ENCODE measurements at regions not wholly inside any gene's neighbourhood (a gene's known extent, or its start where the extent isn't known, plus 50 kb on each side); places are given as distances from the start of the nearest gene placed in this dataset.

DNA sequence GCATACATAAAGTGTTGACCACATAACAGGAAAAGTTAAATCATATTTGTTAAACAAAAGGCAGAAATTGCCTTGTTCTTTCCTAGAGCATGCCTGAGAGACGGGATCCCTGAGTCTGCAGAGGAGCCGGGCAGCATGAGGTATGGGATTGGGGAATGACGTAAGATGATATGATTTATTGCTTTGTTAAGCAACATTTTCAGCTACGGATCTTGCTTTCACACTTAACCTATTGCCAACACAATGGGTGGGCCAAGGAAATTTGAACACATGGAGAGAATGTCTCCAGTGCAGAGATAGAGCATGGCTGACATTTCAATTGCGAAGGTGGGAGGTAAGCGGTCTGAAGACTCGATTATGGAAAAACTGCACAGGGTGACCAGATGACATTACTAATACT, 76.7 kb downstream of the EMX2 start:
- Mint-ChIP-seq H3K4me3 (no peak overlapping the region), H3K9me3 (no peaks in the 10 kb centered on the region), H3K36me3 (ENCODE audit: low read depth) (no peaks in the 10 kb centered on the region), H3K27ac (no peak overlapping the region), H3K27me3 (ENCODE audit: insufficient read depth, low read depth, poor library complexity) (peaks cover 2% of the 10 kb centered on the region), H3K4me1 (no peaks in the 10 kb centered on the region; the same call in 2 of the 3 replicates)
- Histone ChIP-seq H3K4me2 (no peak overlapping the region), H3K79me2 (replicated peaks; ENCODE audit: insufficient read depth) (no peaks in the 10 kb centered on the region), H2AFZ (no peak overlapping the region), H3K4me1 (ENCODE audit: insufficient read depth) (no peaks in the 10 kb centered on the region), H3K27me3 (ENCODE audit: insufficient read depth) (no peaks in the 10 kb centered on the region), H3K36me3 (ENCODE audit: insufficient read depth) (no peaks in the 10 kb centered on the region), H3F3A (replicated peaks; ENCODE audit: low read depth) (no peaks in the 10 kb centered on the region), H3K4me3 (no peak overlapping the region), H3K27ac (ENCODE audit: low read depth) (no peak overlapping the region), H4K20me1 (replicated peaks; ENCODE audit: insufficient read depth) (no peaks in the 10 kb centered on the region), H3K9me2 (ENCODE audit: insufficient read depth) (no peaks in the 10 kb centered on the region)
- TF ChIP-seq POLR2AphosphoS5 (IDR thresholded peaks at IDR 0.05; ENCODE audit: low read depth) (no peak), ZNF114 (CRISPR knock-in tag; IDR thresholded peaks at IDR 0.05) (no peak), CREB1 (CRISPR knock-in tag; IDR thresholded peaks at IDR 0.05; ENCODE audit: low read depth) (no peak), STAT1 (IDR thresholded peaks at IDR 0.05; ENCODE audit: unreplicated experiment) (no peak), JUNB (IDR thresholded peaks at IDR 0.05; ENCODE audit: unreplicated experiment) (no peak), ZNF331 (CRISPR knock-in tag; IDR thresholded peaks at IDR 0.05; ENCODE audit: low read depth) (no peak), EZH2phosphoT487 (IDR thresholded peaks at IDR 0.05; ENCODE audit: unreplicated experiment) (no peak), NANOG (IDR thresholded peaks at IDR 0.05; ENCODE audit: borderline replicate concordance) (no peak), EZH2 (IDR thresholded peaks at IDR 0.05; ENCODE audit: low read depth, unreplicated experiment) (no peak)
- TF ChIP-seq, protein P1, sequence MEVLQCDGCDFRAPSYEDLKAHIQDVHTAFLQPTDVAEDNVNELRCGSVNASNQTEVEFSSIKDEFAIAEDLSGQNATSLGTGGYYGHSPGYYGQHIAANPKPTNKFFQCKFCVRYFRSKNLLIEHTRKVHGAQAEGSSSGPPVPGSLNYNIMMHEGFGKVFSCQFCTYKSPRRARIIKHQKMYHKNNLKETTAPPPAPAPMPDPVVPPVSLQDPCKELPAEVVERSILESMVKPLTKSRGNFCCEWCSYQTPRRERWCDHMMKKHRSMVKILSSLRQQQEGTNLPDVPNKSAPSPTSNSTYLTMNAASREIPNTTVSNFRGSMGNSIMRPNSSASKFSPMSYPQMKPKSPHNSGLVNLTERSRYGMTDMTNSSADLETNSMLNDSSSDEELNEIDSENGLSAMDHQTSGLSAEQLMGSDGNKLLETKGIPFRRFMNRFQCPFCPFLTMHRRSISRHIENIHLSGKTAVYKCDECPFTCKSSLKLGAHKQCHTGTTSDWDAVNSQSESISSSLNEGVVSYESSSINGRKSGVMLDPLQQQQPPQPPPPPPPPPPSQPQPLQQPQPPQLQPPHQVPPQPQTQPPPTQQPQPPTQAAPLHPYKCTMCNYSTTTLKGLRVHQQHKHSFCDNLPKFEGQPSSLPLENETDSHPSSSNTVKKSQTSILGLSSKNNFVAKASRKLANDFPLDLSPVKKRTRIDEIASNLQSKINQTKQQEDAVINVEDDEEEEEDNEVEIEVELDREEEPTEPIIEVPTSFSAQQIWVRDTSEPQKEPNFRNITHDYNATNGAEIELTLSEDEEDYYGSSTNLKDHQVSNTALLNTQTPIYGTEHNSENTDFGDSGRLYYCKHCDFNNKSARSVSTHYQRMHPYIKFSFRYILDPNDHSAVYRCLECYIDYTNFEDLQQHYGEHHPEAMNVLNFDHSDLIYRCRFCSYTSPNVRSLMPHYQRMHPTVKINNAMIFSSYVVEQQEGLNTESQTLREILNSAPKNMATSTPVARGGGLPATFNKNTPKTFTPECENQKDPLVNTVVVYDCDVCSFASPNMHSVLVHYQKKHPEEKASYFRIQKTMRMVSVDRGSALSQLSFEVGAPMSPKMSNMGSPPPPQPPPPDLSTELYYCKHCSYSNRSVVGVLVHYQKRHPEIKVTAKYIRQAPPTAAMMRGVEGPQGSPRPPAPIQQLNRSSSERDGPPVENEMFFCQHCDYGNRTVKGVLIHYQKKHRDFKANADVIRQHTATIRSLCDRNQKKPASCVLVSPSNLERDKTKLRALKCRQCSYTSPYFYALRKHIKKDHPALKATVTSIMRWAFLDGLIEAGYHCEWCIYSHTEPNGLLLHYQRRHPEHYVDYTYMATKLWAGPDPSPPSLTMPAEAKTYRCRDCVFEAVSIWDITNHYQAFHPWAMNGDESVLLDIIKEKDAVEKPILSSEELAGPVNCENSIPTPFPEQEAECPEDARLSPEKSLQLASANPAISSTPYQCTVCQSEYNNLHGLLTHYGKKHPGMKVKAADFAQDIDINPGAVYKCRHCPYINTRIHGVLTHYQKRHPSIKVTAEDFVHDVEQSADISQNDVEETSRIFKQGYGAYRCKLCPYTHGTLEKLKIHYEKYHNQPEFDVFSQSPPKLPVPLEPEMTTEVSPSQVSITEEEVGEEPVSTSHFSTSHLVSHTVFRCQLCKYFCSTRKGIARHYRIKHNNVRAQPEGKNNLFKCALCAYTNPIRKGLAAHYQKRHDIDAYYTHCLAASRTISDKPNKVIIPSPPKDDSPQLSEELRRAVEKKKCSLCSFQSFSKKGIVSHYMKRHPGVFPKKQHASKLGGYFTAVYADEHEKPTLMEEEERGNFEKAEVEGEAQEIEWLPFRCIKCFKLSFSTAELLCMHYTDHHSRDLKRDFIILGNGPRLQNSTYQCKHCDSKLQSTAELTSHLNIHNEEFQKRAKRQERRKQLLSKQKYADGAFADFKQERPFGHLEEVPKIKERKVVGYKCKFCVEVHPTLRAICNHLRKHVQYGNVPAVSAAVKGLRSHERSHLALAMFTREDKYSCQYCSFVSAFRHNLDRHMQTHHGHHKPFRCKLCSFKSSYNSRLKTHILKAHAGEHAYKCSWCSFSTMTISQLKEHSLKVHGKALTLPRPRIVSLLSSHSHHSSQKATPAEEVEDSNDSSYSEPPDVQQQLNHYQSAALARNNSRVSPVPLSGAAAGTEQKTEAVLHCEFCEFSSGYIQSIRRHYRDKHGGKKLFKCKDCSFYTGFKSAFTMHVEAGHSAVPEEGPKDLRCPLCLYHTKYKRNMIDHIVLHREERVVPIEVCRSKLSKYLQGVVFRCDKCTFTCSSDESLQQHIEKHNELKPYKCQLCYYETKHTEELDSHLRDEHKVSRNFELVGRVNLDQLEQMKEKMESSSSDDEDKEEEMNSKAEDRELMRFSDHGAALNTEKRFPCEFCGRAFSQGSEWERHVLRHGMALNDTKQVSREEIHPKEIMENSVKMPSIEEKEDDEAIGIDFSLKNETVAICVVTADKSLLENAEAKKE (CRISPR knock-in tag; IDR thresholded peaks at IDR 0.05), result no peak
- TF ChIP-seq, protein P2, sequence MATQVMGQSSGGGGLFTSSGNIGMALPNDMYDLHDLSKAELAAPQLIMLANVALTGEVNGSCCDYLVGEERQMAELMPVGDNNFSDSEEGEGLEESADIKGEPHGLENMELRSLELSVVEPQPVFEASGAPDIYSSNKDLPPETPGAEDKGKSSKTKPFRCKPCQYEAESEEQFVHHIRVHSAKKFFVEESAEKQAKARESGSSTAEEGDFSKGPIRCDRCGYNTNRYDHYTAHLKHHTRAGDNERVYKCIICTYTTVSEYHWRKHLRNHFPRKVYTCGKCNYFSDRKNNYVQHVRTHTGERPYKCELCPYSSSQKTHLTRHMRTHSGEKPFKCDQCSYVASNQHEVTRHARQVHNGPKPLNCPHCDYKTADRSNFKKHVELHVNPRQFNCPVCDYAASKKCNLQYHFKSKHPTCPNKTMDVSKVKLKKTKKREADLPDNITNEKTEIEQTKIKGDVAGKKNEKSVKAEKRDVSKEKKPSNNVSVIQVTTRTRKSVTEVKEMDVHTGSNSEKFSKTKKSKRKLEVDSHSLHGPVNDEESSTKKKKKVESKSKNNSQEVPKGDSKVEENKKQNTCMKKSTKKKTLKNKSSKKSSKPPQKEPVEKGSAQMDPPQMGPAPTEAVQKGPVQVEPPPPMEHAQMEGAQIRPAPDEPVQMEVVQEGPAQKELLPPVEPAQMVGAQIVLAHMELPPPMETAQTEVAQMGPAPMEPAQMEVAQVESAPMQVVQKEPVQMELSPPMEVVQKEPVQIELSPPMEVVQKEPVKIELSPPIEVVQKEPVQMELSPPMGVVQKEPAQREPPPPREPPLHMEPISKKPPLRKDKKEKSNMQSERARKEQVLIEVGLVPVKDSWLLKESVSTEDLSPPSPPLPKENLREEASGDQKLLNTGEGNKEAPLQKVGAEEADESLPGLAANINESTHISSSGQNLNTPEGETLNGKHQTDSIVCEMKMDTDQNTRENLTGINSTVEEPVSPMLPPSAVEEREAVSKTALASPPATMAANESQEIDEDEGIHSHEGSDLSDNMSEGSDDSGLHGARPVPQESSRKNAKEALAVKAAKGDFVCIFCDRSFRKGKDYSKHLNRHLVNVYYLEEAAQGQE (IDR thresholded peaks at IDR 0.05; ENCODE audit: unreplicated experiment), result no peak
- TF ChIP-seq, protein P3, sequence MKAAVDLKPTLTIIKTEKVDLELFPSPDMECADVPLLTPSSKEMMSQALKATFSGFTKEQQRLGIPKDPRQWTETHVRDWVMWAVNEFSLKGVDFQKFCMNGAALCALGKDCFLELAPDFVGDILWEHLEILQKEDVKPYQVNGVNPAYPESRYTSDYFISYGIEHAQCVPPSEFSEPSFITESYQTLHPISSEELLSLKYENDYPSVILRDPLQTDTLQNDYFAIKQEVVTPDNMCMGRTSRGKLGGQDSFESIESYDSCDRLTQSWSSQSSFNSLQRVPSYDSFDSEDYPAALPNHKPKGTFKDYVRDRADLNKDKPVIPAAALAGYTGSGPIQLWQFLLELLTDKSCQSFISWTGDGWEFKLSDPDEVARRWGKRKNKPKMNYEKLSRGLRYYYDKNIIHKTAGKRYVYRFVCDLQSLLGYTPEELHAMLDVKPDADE (IDR thresholded peaks at IDR 0.05), result no peak
- TF ChIP-seq, protein P4, sequence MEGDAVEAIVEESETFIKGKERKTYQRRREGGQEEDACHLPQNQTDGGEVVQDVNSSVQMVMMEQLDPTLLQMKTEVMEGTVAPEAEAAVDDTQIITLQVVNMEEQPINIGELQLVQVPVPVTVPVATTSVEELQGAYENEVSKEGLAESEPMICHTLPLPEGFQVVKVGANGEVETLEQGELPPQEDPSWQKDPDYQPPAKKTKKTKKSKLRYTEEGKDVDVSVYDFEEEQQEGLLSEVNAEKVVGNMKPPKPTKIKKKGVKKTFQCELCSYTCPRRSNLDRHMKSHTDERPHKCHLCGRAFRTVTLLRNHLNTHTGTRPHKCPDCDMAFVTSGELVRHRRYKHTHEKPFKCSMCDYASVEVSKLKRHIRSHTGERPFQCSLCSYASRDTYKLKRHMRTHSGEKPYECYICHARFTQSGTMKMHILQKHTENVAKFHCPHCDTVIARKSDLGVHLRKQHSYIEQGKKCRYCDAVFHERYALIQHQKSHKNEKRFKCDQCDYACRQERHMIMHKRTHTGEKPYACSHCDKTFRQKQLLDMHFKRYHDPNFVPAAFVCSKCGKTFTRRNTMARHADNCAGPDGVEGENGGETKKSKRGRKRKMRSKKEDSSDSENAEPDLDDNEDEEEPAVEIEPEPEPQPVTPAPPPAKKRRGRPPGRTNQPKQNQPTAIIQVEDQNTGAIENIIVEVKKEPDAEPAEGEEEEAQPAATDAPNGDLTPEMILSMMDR (conservative IDR thresholded peaks at IDR 0.05; ENCODE audit: low read depth in 2 of 2), result no peak
- DNase-seq (ENCODE audit: low spot score), result no peak
- ATAC-seq, result no peak

Measured in GM23338 (cell line).